GM12872 (cell line): ENCODE measurements at regions not wholly inside any gene's neighbourhood (a gene's known extent, or its start where the extent isn't known, plus 50 kb on each side); places are given as distances from the start of the nearest gene placed in this dataset.

Experiments
- TF ChIP-seq, protein P1 (sequence below): IDR thresholded peaks from 3 replicates; pipeline ENCODE4 v1.5.1; 2011; ENCODE audit warnings: low read depth, mild to moderate bottlenecking, low read length, moderate library complexity; ENCODE audit not compliant: insufficient read depth

DNA sequence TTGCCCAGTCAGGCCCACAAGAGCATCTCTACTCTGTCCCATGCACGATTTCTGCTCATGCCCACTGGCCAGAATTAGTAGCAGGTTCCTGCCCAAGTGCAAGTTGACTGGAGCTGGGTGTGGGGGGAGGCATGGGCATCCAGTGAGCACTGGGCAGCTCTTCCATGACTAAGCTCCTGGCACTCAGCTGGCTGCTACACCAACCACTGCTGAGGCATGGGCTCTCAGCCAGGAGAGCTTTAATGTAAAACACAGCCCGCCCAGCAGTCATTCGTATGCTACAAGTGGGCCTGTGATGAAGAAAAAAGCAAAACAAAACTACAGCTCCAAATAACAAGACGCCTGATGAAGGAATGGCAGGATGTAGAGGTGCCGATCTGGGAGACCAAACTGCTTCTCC, 335.4 kb upstream of the PFKP start:
- TF ChIP-seq, protein P1, sequence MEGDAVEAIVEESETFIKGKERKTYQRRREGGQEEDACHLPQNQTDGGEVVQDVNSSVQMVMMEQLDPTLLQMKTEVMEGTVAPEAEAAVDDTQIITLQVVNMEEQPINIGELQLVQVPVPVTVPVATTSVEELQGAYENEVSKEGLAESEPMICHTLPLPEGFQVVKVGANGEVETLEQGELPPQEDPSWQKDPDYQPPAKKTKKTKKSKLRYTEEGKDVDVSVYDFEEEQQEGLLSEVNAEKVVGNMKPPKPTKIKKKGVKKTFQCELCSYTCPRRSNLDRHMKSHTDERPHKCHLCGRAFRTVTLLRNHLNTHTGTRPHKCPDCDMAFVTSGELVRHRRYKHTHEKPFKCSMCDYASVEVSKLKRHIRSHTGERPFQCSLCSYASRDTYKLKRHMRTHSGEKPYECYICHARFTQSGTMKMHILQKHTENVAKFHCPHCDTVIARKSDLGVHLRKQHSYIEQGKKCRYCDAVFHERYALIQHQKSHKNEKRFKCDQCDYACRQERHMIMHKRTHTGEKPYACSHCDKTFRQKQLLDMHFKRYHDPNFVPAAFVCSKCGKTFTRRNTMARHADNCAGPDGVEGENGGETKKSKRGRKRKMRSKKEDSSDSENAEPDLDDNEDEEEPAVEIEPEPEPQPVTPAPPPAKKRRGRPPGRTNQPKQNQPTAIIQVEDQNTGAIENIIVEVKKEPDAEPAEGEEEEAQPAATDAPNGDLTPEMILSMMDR = no peak

DNA sequence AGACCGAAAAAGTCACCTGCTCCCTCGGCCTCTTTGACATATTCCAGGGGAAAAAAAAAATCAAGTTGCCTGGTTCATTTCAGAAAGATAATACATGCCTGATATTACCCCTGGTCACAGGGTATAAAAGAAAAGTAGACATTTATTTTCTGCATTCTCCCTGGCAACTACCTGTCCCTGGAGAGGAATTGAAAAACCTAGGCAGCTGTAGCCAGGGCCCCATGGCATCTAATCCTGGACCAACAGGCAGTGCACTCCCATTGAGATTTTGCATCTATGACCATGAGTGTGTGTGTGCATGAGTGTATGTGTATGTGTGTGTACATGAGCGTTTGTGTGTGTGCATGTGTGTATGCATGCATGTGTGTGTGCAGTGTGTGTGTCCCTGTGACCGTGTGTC, 338.2 kb upstream of the PFKP start:
- TF ChIP-seq, protein P1 = no peak

DNA sequence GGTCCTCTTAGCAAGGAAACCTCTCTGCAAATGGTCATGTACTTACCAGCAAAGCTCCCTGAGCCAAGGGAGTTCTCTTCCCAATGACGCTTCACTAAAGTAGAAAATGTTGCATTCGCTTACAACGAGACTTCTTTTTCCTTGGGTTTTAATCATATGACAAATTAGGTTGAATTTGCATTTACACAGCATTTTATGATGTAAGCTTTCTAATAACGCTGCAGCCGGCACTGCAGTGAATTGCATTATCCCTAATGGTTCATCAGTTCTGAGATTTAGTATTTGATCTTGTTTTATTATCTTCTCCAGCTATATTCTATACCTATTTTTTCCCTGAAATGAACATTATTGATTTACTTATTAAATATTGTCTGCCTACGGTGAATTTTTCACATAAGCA, 339.3 kb upstream of the PFKP start:
- TF ChIP-seq, protein P1 = no peak

DNA sequence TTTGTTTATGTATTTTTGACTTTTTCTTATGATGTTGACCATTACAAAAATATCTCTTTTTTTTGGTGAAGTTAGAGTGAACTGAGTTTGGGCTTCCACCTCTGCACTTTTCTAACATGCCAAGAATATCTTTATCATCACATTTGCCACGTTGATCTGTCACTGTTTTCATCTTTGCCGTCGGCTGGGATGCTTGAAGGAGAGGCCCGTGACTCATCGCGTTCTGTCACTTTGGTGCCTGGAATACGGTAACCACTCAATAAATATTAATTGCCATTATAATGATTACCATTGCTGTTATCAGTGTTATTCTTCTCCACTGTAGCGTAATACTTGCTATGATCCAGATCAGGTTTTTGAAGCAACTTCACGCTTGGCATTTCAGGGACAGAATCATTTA, 350.8 kb upstream of the PFKP start:
- TF ChIP-seq, protein P1 = no peak

DNA sequence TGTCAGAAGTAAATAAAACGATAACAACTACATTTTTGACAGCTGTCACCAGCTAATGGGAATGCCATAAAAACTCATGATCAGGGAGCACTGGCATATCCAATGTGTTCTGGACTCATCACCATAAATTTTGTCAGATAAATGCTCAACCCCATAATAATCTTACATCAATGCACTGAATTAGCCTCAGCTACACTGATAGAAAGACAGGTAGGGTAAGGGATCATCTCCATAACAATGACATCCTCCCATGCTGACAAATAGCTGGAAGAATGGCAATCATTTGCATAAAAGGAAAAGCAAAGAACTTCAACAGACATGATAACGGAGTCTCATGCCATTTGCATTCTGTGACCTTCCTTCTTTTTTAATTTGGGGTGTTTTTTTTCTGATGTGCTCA, 352.8 kb upstream of the PFKP start:
- TF ChIP-seq, protein P1 = no peak

DNA sequence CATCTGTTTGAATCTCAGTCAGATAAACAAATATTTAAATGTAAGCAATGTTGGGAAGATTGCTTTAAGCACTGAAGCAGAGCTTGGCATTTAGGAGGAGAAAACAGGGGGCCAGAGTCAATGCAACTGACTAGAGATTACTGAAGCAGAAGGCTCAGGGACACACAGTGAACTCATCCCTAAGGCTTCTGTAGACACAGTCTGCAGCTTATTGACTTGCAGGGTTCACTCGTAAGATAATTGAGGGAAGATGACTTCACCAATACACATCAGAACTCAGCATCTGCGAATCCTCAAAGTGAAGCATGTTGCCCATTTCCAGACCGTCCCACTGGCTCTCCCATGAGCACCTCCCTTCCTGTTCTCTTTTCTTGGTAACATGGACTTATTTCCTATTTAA, 363.4 kb upstream of the PFKP start:
- TF ChIP-seq, protein P1 = no peak

DNA sequence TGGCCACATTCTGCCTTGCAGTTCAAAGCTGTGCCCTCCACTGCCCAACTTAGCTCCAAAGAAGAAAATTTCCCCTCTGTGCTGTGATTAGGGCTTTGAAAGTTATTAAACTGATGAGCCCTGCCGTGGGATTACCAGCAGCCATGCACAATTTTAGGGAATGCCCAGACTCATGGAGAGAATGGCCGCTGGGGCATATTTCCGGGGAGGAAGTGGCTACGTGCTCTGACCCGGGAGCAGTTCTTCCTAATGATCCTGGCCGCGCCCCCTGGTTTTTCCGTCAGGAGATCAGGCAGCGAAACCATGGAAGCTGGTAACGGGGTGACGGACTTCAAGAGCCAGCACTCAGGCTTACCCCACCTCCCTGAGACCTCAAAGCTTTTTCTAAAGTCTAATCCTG, 365.5 kb upstream of the PFKP start:
- TF ChIP-seq, protein P1 = no peak
